Astrocyte (in vitro differentiated cells and primary cell): ENCODE measurements at regions not wholly inside any gene's neighbourhood (a gene's known extent, or its start where the extent isn't known, plus 50 kb on each side); places are given as distances from the start of the nearest gene placed in this dataset.
"Not testable (repeated sequence)": the region's sequence is repeated elsewhere in the genome, so short reads cannot be mapped to it uniquely, and the experiment has no call there.

ENCODE experiments used
- EZH2 ChIP-seq: IDR thresholded peaks from 2 replicates; pipeline ENCODE4 v1.6.1; 2012; ENCODE audit warnings: mild to moderate bottlenecking, low read length, inconsistent platforms; ENCODE audit not compliant: insufficient read depth
- TF ChIP-seq, protein P1 (sequence below): IDR thresholded peaks from 2 replicates; pipeline ENCODE4 v1.5.1; 2011; ENCODE audit warnings: low read depth, mild to moderate bottlenecking, inconsistent platforms, low read length, moderate library complexity; ENCODE audit not compliant: insufficient read depth

DNA sequence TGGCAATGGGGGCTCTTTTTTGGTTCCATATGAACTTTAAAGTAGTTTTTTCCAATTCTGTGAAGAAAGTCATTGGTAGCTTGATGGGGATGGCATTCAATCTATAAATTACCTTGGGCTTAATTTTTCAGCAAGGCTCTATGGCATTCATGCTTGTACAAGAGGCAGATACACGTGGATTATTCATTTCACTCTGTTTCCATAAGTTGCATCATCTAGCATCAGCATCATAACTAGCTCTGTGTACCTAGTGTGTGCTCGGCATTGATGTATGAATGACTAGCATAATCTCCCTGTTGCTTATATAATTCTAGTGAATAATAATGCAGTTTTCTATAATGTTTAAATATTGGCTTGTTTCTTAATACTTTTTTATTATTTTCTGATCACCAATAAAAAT is 335.2 kb upstream of the CNTNAP2 start:
- TF ChIP-seq, protein P1, sequence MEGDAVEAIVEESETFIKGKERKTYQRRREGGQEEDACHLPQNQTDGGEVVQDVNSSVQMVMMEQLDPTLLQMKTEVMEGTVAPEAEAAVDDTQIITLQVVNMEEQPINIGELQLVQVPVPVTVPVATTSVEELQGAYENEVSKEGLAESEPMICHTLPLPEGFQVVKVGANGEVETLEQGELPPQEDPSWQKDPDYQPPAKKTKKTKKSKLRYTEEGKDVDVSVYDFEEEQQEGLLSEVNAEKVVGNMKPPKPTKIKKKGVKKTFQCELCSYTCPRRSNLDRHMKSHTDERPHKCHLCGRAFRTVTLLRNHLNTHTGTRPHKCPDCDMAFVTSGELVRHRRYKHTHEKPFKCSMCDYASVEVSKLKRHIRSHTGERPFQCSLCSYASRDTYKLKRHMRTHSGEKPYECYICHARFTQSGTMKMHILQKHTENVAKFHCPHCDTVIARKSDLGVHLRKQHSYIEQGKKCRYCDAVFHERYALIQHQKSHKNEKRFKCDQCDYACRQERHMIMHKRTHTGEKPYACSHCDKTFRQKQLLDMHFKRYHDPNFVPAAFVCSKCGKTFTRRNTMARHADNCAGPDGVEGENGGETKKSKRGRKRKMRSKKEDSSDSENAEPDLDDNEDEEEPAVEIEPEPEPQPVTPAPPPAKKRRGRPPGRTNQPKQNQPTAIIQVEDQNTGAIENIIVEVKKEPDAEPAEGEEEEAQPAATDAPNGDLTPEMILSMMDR: not testable (repeated sequence)
- TF ChIP-seq EZH2: not testable (repeated sequence)
